Panc1 (cell line): ENCODE measurements at regions not wholly inside any gene's neighbourhood (a gene's known extent, or its start where the extent isn't known, plus 50 kb on each side); places are given as distances from the start of the nearest gene placed in this dataset.

ENCODE experiments used
- POLR2AphosphoS5 ChIP-seq: IDR thresholded peaks from 2 replicates; pipeline ENCODE4 v1.6.1; 2012; ENCODE audit warnings: mild to moderate bottlenecking, low read depth, low read length, moderate library complexity
- SIN3A ChIP-seq: IDR thresholded peaks from 2 replicates; pipeline ENCODE4 v1.6.1; 2012; ENCODE audit warnings: low read depth, mild to moderate bottlenecking, low read length, moderate library complexity, borderline replicate concordance; ENCODE audit not compliant: insufficient read depth
- TF ChIP-seq, protein P1 (sequence below): fragments of 450-650 bp; IDR thresholded peaks from 2 replicates; pipeline ENCODE4 v1.5.1; 2017; ENCODE audit warnings: mild to moderate bottlenecking

DNA sequence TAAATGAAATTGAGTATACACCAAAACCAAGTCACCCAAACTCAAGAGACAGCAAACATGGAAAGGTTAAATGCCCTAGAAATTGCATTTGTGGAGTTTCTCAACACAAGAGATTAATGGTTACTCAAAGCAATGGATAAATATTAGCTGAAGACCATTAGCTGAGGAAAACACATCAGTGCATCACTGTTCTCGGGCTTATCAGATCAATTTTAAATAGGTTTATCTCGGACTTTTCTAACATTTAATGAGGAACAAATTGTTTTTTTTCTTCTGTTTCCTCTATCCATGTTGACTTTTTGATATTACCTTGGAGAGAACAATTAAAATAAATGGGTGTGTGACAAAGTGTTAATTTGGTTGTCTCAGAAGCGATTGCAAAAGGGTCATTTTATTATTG, 105.4 kb upstream of the PIK3C3 start:
- TF ChIP-seq, protein P1, sequence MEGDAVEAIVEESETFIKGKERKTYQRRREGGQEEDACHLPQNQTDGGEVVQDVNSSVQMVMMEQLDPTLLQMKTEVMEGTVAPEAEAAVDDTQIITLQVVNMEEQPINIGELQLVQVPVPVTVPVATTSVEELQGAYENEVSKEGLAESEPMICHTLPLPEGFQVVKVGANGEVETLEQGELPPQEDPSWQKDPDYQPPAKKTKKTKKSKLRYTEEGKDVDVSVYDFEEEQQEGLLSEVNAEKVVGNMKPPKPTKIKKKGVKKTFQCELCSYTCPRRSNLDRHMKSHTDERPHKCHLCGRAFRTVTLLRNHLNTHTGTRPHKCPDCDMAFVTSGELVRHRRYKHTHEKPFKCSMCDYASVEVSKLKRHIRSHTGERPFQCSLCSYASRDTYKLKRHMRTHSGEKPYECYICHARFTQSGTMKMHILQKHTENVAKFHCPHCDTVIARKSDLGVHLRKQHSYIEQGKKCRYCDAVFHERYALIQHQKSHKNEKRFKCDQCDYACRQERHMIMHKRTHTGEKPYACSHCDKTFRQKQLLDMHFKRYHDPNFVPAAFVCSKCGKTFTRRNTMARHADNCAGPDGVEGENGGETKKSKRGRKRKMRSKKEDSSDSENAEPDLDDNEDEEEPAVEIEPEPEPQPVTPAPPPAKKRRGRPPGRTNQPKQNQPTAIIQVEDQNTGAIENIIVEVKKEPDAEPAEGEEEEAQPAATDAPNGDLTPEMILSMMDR, result no peak
- TF ChIP-seq POLR2AphosphoS5, result no peak
- TF ChIP-seq SIN3A, result no peak
